Keratinocyte (primary cell): ENCODE measurements at regions not wholly inside any gene's neighbourhood (a gene's known extent, or its start where the extent isn't known, plus 50 kb on each side); places are given as distances from the start of the nearest gene placed in this dataset.

Experiments used
- DNase-seq: peaks from one replicate; pipeline ENCODE4 v3.0.0-alpha.2; 2011; ENCODE audit warnings: low read depth, missing footprints, low spot score
- FAIRE-seq: peaks from 2 replicates; lab custom pipeline; 2011; peaks lifted over from hg19 to GRCh38; lab: Jason Lieb, UNC
- H2AFZ ChIP-seq: 2 replicates; pipeline ENCODE4 v1.6.0; 2012; ENCODE audit warnings: low read length, control low read depth, inconsistent platforms; ENCODE audit not compliant: control insufficient read depth
- H3K27ac ChIP-seq: 2 replicates; pipeline ENCODE4 v1.5.1; 2011; ENCODE audit warnings: low read length; ENCODE audit not compliant: control insufficient read depth, insufficient read depth
- H3K27me3 ChIP-seq: 3 replicates; pipeline ENCODE4 v1.6.0; 2011; ENCODE audit warnings: low read length; ENCODE audit not compliant: control insufficient read depth, insufficient read depth; ENCODE audit errors: extremely low read depth
- H3K36me3 ChIP-seq, 2 experiments: 2 replicates in 1 of 2; 3 replicates in 1 of 2; pipeline ENCODE4 v1.5.1; 2011; ENCODE audit warnings: low read length in 2 of 2, mild to moderate bottlenecking in 1 of 2; ENCODE audit not compliant: control insufficient read depth in 2 of 2, insufficient read depth in 2 of 2; ENCODE audit errors: extremely low read depth in 1 of 2
- H3K4me1 ChIP-seq: 3 replicates; pipeline ENCODE4 v1.5.1; 2011; ENCODE audit warnings: low read length; ENCODE audit not compliant: control insufficient read depth, insufficient read depth; ENCODE audit errors: extremely low read depth
- H3K4me2 ChIP-seq: 3 replicates; pipeline ENCODE4 v1.6.0; 2011; ENCODE audit warnings: low read depth, low read length; ENCODE audit not compliant: control insufficient read depth, insufficient read depth; ENCODE audit errors: extremely low read depth
- H3K4me3 ChIP-seq, 3 experiments: fragments of 200-600 bp in 1 of 3; sonication (generic) in 1 of 3; 2 replicates in 2 of 3; 3 replicates in 1 of 3; pipeline ENCODE4 v1.5.1; 2011 to 2016; ENCODE audit warnings: low read length in 3 of 3, mild to moderate bottlenecking in 3 of 3, control low read depth in 2 of 3, inconsistent platforms in 1 of 3, low read depth in 1 of 3, mixed read lengths in 1 of 3, mixed run types in 1 of 3, moderate library complexity in 1 of 3; ENCODE audit not compliant: control insufficient read depth in 2 of 3, insufficient read depth in 2 of 3; ENCODE audit errors: extremely low read depth in 1 of 3
- H3K79me2 ChIP-seq: 2 replicates; pipeline ENCODE4 v1.6.0; 2012; ENCODE audit warnings: low read length; ENCODE audit not compliant: control insufficient read depth, insufficient read depth
- H3K9ac ChIP-seq: 3 replicates; pipeline ENCODE4 v1.6.0; 2011; ENCODE audit warnings: low read length; ENCODE audit not compliant: control insufficient read depth, insufficient read depth; ENCODE audit errors: extremely low read depth
- H3K9me1 ChIP-seq: 3 replicates; pipeline ENCODE4 v1.6.0; 2011; ENCODE audit warnings: low read length; ENCODE audit not compliant: control insufficient read depth, insufficient read depth; ENCODE audit errors: extremely low read depth
- H3K9me3 ChIP-seq: 2 replicates; pipeline ENCODE4 v1.5.1; 2012; ENCODE audit warnings: low read depth, low read length; ENCODE audit not compliant: control insufficient read depth
- H4K20me1 ChIP-seq: 3 replicates; pipeline ENCODE4 v1.6.0; 2011; ENCODE audit warnings: low read length; ENCODE audit not compliant: control insufficient read depth, insufficient read depth; ENCODE audit errors: extremely low read depth
- CTCF ChIP-seq, 3 experiments: IDR thresholded peaks in 1 of 3; conservative IDR thresholded peaks in 1 of 3; optimal IDR thresholded peaks in 1 of 3; 2 replicates in 2 of 3; 3 replicates in 1 of 3; pipeline versions ENCODE3 to v1.5.1; 2011; ENCODE audit warnings: low read length in 3 of 3, mild to moderate bottlenecking in 3 of 3, moderate library complexity in 2 of 3, control low read depth in 1 of 3, inconsistent platforms in 1 of 3; ENCODE audit not compliant: insufficient read depth in 2 of 3; ENCODE audit errors: extremely low read depth in 1 of 3
- EZH2 ChIP-seq: IDR thresholded peaks from one replicate; pipeline ENCODE4 v1.6.1; 2012; ENCODE audit warnings: inconsistent platforms, mild to moderate bottlenecking, low read length, moderate library complexity
- dilution Hi-C: fragments of 300-500 bp; cut with MboI; formaldehyde crosslinking; loops from one replicate; pipeline ENCODE4 v1.7.0; 2020; ENCODE audit warnings: low sequenced_read_pairs; ENCODE audit not compliant: extremely low pct_ligation_motif_present

- Histone ChIP-seq H3K4me1 (no peaks in the 10 kb centered on the region), H3K27me3 (no peaks in the 10 kb centered on the region), H2AFZ (no peak overlapping the region), H3K36me3 (no peaks in the 10 kb centered on the region), H4K20me1 (no peaks in the 10 kb centered on the region), H3K9ac (no peak overlapping the region), H3K9me1 (no peaks in the 10 kb centered on the region), H3K4me3 (no peak overlapping the region), H3K79me2 (no peaks in the 10 kb centered on the region), H3K27ac (no peak overlapping the region), H3K9me3 (no peaks in the 10 kb centered on the region), H3K4me2 (no peak overlapping the region)
- TF ChIP-seq EZH2: no peak
- no peak for TF ChIP-seq CTCF (optimal IDR thresholded peaks at IDR 0.05 in 1 of 3, IDR thresholded peaks at IDR 0.05 in 1 of 3, conservative IDR thresholded peaks at IDR 0.05 in 1 of 3; ENCODE audit: extremely low read depth in 1 of 3, insufficient read depth in 2 of 3, low read length in 3 of 3)
- DNase-seq: no peak
- FAIRE-seq: no peak
- dilution Hi-C loops: no loop called here
Observed at GRCh38 chr22:47472636-47473035, 710.2 kb downstream of the TBC1D22A start.

- H3K9me3 ChIP-seq: no peaks in the 10 kb centered on the region
- no peak overlapping the region for H3K4me2 ChIP-seq
- no peak overlapping the region for H3K9ac ChIP-seq
- no peaks in the 10 kb centered on the region for H4K20me1 ChIP-seq
- no peak overlapping the region for H3K4me3 ChIP-seq
- dilution Hi-C loops: no loop called here
- H3K27me3 ChIP-seq: no peaks in the 10 kb centered on the region
- H3K79me2 ChIP-seq: no peaks in the 10 kb centered on the region
- no peak overlapping the region for H2AFZ ChIP-seq
- no peak overlapping the region for H3K27ac ChIP-seq
- DNase-seq (no peak), FAIRE-seq (no peak)
- H3K36me3 ChIP-seq: no peaks in the 10 kb centered on the region
- no peak for TF ChIP-seq CTCF (optimal IDR thresholded peaks at IDR 0.05 in 1 of 3, IDR thresholded peaks at IDR 0.05 in 1 of 3, conservative IDR thresholded peaks at IDR 0.05 in 1 of 3; ENCODE audit: extremely low read depth in 1 of 3, insufficient read depth in 2 of 3, low read length in 3 of 3)
- no peak for TF ChIP-seq EZH2
- H3K9me1 ChIP-seq: no peaks in the 10 kb centered on the region
- H3K4me1 ChIP-seq: no peaks in the 10 kb centered on the region
Observed at GRCh38 chr22:47471406-47471805, 709.0 kb downstream of the TBC1D22A start.
